Left cardiac atrium (tissue), 4 donors: ENCODE measurements at regions not wholly inside any gene's neighbourhood (a gene's known extent, or its start where the extent isn't known, plus 50 kb on each side); places are given as distances from the start of the nearest gene placed in this dataset.

Source experiments
- ATAC-seq, 2 donors: fragments of 200-7000 bp; cut with Tn5 transposase; one replicate each; pipeline ENCODE4 v1.9.1; 2020; ENCODE audit warnings: mild to moderate bottlenecking in 2 of 2, moderate library complexity in 2 of 2
- DNase-seq: peaks from one replicate; pipeline ENCODE4 v3.0.0-alpha.2; 2020
- intact Hi-C, 2 donors: fragments of 100-400 bp; cut with DNase I; formaldehyde crosslinking; loops; one replicate each; pipeline versions ENCODE4 v1.14.1 to v1.15.1; 2022 to 2023
- donor health status: DM: no; HTN: yes; CAD: no.
- donor health status: DM: no; HTN: yes; CAD: no; lungs with severe emphysema.
- donor health status: DM: yes; HTN: yes; CAD: no.
- donor health status: Dilated cardiomyopathy.

DNA sequence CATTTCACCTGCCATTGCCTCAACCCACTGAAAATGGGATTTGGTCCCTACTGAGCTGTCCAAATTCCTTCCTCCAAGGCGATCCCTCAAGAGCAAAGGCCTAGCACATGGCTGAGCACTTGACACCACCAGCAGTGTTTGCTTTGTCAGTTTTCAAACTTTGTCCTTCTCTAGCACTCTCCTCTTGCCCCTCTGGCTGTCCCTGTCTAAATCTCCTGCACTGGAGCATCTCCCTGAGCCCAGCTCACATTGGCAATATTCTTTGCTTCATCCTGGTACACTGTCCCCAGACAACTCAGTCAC lies 66.6 kb upstream of the FTH1 start:
- intact Hi-C loops, result no loop called here
- no peak for DNase-seq
- ATAC-seq, result no peak

DNA sequence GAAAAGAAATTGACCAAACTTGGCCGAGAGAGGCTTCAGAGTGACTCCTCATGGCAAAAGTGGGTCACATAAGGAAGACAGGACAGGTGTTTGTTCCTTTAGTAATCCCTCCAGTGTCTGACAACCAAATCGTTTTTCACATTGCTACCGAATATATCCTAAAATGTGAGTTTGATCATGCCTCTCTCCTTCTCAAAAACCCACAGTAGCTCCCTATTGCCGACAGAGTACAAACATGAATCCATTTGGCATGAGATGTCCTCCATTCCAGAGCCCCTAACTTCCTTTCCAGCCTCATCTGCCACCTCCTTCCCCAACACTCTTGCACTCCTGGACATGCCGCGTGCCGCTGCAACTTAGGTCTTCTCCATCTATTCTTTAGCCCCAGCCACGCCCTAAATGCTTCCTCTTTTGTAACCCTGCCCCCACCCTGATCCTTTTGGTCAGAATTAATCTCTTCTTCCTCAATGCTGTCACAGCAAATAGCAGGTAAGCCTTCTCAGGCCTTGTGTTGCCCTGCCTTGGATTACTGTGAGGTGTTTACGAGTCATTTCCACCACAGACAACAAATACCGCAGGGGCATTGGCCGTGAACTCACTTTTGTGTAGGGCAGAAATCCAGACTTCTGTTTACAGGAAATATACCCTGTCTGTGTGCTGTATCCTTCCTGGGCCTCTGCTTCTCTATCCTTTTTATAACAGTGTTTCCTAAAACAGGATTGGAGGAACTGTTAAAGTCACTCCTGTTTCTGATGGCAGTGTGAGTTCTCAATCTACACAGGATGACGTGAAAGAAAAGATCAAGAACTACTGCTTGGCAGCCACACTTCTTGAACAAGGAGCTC lies 66.0 kb upstream of the FTH1 start:
- intact Hi-C loops, result no loop called here
- ATAC-seq (no peak), DNase-seq (no peak)

DNA sequence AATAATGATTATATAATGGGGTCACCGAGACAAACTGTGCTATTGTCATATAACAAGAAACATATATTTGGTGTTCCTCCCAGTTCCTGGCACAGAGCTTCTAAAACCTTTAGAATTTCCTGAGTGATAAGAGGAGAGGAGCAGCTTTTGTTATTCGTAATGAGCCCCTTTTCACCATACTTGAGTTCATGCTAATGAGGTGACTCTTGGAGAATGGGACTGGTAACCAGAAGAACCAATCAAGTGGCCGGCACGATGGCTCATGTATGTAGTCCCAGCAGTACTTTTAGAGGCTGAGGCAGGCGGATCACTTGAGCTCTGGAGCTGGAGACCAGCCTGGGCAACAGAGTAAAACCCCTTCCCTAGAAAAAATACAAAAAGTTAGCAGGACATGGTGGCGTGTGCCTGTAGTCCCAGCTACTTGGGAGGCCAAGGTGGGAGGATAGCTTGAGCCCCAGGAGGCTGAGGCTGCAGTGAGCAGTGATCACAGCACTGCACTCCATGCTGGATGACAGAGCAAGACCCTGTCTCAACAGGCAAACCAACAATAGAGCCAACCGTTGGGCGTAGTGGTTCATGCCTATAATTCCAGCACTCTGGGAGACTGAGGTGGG lies 62.7 kb upstream of the FTH1 start:
- intact Hi-C loops, result no loop called here
- no peak for DNase-seq
- no peak for ATAC-seq

GRCh38 chr11:62026739-62027370 lies 59.4 kb upstream of the FTH1 start:
- ATAC-seq (no peak), DNase-seq (no peak)
- intact Hi-C loops, result no loop called here

DNA sequence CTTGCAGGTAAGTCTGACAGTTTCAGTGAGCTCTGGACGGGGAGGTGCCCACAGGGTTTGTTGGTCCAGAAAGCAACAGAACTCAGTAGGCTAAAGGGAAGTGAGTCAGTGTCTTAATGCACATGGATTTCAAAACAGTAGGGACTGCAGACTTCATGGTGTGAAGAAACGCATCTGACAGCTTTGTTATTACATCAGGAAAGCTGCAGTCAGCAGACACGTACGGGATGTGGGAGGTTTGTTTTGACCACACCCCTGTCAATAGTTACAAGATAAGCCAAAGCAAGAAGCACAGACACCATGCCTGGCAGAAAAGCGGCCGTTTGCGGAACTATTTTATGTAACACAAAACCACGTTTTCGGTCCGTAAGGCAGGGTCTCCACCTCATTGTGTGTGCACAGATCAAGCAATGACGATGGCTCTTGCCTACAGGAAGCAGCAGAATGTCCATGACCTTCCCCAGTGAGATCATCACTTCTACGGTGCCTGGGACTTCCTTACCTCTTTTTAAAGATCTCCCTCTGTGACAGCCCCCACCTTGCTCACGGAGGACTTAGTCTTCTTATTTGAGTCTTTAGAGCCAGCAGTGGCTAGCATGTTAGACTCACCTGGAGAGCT lies 58.2 kb upstream of the FTH1 start:
- ATAC-seq, result peak; percentile 91 to 96
- peak; percentile 81 for DNase-seq
- intact Hi-C loops, result loop anchor here in 1 of 2 donors (2.0 kb wide), 1 partner anchor 53 kb away; no protein-coding TSS in a partner anchor

- ATAC-seq (no peak), DNase-seq (no peak)
- intact Hi-C loops, result loop anchor here in 1 of 2 donors (2.0 kb wide), 1 partner anchor 52 kb away; no protein-coding TSS in a partner anchor
Measured at GRCh38 chr11:62024936-62025486, 57.6 kb upstream of the FTH1 start.

DNA sequence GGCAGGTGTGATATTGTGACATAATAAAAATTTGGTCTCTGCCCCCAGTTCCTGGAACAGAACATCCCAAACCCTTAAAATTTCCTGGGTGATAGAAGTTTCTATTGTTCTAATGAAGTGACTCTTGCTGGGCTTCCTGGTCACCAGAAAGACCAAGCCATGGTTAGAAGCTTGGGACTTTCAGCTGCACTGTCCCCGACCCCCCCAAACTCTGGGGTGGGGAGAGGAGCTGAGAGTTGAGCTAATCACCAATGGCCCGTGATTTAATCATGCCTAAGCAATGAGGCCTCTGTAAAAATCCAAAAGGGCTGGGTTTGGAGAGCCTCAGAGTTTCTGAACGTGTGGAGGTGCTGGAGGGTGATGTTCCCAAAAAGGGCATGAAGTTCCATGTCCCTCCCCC lies 54.8 kb upstream of the FTH1 start:
- DNase-seq, result no peak
- ATAC-seq, result no peak
- intact Hi-C loops, result no loop called here

- DNase-seq (no peak), ATAC-seq (no peak)
- intact Hi-C loops, result no loop called here
Measured at GRCh38 chr11:62020661-62021060, 53.2 kb upstream of the FTH1 start.

DNA sequence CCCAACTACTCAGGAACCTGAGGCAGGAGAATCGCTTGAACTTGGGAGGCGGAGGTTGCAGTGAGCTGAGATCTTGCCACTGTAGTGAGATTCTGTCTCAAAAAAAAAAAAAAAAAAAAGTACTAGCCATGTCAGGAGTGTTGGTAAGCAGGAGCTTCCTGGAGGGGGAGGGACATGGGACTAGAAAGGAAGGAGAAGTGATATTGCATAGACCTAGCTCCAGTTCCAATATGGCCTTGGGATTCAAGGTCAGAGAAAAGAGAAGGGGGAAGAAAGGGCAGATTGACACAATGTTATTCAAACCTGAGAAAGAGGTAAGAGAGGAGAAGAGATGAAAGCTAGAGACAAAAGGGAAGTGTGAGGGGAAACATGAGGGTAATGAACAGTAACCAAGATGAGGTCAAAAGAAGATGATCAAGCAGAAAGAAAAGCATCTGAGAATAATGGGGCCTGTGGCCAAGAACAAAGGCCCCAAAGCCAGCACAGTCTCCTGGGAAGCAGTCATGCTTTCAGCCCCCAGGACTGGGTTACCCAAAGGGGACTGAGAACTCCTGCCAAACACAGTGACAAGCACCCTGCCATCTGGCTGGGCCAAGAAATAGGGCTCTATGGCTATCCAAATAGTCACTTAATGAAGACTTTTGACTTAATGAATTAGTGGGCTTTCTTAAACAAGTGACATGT lies 51.7 kb upstream of the FTH1 start:
- intact Hi-C loops, result no loop called here
- DNase-seq, result no peak
- ATAC-seq, result peak in 1 of 2 donors; percentile 34

DNA sequence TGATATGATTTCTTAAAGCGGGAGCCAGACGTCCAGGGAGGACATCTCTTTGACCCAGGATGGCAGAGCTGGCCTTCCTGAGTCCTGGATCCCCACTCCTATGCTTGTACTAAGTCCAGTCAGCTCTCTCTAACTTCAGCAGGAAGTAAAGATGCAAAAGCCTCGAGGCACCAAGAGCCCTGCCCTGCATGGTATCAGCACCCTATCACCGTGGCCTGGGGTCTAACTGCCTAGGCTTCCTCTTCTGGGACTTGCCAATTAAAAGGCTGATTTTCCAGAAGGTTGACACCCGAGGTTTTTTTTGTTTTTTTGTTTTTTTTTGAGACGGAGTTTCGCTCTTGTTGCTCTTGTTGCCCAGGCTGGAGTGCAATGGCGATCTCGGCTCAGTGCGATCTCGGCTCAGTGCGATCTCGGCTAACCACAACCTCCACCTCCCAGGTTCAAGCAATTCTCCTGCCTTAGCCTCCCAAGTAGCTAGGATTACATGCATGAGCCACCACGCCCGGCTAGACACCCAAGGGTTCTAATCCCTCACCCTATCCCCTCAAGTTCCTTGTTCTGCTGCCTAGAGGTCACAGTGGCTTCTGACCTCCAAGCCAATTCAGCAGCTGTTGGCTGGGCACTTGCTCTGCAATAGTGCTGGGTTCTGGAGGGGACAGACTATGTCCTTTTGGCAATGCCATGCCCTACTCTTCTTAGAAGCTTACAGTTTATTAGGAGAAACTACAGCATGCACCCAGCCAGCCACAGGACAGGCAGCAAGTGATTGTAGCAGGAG lies 50.6 kb upstream of the FTH1 start:
- intact Hi-C loops, result no loop called here
- DNase-seq (no peak), ATAC-seq (no peak)
